Activated CD4-positive, alpha-beta T cell treated with anti-CD3 and anti-CD28 coated beads, Interleukin-2, amount 10 ng/mL, durations not matched to agents 7 days and 5 days (primary cell): ENCODE measurements at regions not wholly inside any gene's neighbourhood (a gene's known extent, or its start where the extent isn't known, plus 50 kb on each side); places are given as distances from the start of the nearest gene placed in this dataset.
"Not testable (repeated sequence)": the region's sequence is repeated elsewhere in the genome, so short reads cannot be mapped to it uniquely, and the experiment has no call there.

ENCODE experiments used
- CTCF ChIA-PET: fragments of 350-600 bp; sonication (Branson Sonifier 250); formaldehyde crosslinking; loops from one replicate; lab custom pipeline; 2021; ENCODE audit warnings: antibody characterized with exemption; lab: Charles Lee
- POLR2A ChIA-PET: fragments of 350-600 bp; sonication (Branson Sonifier 250); formaldehyde crosslinking; loops from one replicate; lab custom pipeline; 2021; ENCODE audit warnings: antibody characterized with exemption; lab: Charles Lee
- DNase-seq: peaks from one replicate; pipeline ENCODE4 v3.0.0-alpha.2; 2020
- H3K27ac Mint-ChIP-seq: one replicate; pipeline ENCODE4 v1.8.0; 2021; ENCODE audit warnings: mild to moderate bottlenecking, moderate library complexity, mixed read lengths
- H3K27me3 Mint-ChIP-seq: one replicate; pipeline ENCODE4 v1.8.0; 2021; ENCODE audit warnings: mixed read lengths
- H3K36me3 Mint-ChIP-seq: one replicate; pipeline ENCODE4 v1.8.0; 2021; ENCODE audit warnings: low read depth, mixed read lengths
- H3K4me1 Mint-ChIP-seq: one replicate; pipeline ENCODE4 v1.8.0; 2021; ENCODE audit warnings: mixed read lengths
- H3K4me3 Mint-ChIP-seq: one replicate; pipeline ENCODE4 v1.8.0; 2021; ENCODE audit warnings: mild to moderate bottlenecking, moderate library complexity, mixed read lengths
- H3K9me3 Mint-ChIP-seq: one replicate; pipeline ENCODE4 v1.8.0; 2021; ENCODE audit warnings: mixed read lengths

DNA sequence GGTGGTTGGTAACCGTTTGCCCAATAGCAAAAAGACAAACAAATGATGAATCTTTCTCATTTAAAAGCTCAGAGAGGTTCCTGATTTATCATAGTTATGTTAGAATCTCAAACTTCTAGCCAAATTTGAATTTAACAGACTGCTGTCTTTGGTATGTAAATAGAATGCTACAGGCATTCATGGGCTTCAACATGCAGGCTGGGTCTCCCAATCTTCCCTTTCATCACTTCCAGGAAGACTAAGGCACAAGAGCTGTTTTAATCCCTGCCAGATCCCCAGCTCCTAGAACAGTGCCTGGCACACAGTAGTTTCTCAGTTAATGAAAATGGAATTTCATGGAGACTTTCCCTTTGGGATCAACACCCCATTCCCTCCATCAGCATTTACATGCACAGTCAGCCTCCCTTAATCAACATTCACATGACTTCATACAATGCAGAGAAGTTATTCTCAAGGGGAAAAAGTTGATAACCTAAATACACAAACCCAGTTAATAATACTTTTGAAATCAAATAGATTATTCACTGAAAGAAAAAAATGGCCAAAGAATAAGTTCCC, 107.6 kb upstream of the C1QTNF7 start:
- no peaks in the 10 kb centered on the region for H3K9me3 Mint-ChIP-seq
- ChIA-PET POLR2A (no interaction called here), CTCF (no interaction called here)
- H3K27ac Mint-ChIP-seq, result no peak overlapping the region
- H3K4me3 Mint-ChIP-seq, result no peak overlapping the region
- H3K4me1 Mint-ChIP-seq, result no peaks in the 10 kb centered on the region
- DNase-seq, result no peak
- peaks cover 6% of the 10 kb centered on the region for H3K27me3 Mint-ChIP-seq
- no peaks in the 10 kb centered on the region for H3K36me3 Mint-ChIP-seq

- ChIA-PET POLR2A (no interaction called here), CTCF (no interaction called here)
- no peaks in the 10 kb centered on the region for H3K4me1 Mint-ChIP-seq
- H3K36me3 Mint-ChIP-seq, result no peaks in the 10 kb centered on the region
- H3K27me3 Mint-ChIP-seq, result peaks cover 6% of the 10 kb centered on the region
- no peak overlapping the region for H3K4me3 Mint-ChIP-seq
- H3K27ac Mint-ChIP-seq, result no peak overlapping the region
- DNase-seq, result no peak
- H3K9me3 Mint-ChIP-seq, result no peaks in the 10 kb centered on the region
These were observed 105.8 kb upstream of the C1QTNF7 start for GRCh38 chr4:15322006-15322405.

GRCh38 chr4:15325987-15326386, 101.8 kb upstream of the C1QTNF7 start:
- no peaks in the 10 kb centered on the region for H3K4me1 Mint-ChIP-seq
- no peaks in the 10 kb centered on the region for H3K36me3 Mint-ChIP-seq
- H3K9me3 Mint-ChIP-seq, result no peaks in the 10 kb centered on the region
- no peak overlapping the region for H3K27ac Mint-ChIP-seq
- peaks cover 2% of the 10 kb centered on the region for H3K27me3 Mint-ChIP-seq
- ChIA-PET CTCF (no interaction called here), POLR2A (no interaction called here)
- H3K4me3 Mint-ChIP-seq, result no peak overlapping the region
- no peak for DNase-seq

DNA sequence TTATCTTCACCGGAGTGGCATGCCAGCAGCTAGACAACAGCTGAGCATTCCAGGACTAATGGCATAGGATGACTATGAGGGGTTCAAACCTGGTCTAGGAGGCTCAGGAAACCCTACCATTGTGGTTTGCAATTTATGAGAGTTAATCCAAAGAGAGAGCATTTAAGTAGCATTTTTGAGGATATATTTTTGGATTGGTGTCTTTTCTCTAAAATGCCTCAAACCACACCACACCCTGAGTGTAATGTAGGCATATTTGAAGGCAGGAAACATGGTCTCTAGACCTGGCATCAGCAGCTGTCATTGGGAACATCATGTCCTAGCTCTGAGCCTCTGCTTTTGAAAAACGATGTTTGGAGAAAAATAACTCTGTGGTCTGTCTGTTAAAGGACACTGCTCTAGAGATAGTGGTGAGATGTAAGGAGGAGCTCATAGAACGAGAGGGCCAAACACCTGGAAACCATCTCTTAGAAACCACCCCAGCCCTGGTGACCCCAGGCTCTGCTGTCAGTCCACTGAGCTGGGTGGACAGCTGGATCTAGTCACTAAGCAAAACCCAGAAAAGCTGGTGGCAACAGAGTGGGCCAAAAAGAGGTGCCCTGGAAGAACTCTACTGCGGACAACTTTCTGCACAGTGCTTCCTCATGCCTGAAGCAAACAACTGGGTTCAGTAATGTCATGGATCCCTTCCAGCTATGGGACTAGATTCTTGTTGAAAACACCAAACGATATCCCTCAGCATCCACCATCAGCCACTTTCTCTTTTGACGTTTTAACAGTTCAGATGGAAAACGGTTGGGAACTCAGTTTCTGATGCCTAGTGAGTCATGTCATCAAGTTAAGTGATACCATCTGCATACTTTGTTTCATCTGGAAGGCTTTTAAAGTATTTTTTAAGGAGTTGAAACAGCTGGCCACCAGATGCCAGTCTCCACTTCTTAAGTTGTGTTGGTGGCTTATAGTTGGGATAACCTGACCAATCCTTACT, 100.2 kb upstream of the C1QTNF7 start:
- ChIA-PET CTCF (interaction anchor here (1.0 kb wide), 1 partner anchor 29 kb away, joined by 3 read pairs; no protein-coding TSS in a partner anchor), POLR2A (interaction anchor here (0.6 kb wide), 1 partner anchor 395 kb away, joined by 3 read pairs; no protein-coding TSS in a partner anchor)
- H3K27ac Mint-ChIP-seq, result no peak overlapping the region
- no peak overlapping the region for H3K4me3 Mint-ChIP-seq
- no peak for DNase-seq
- no peaks in the 10 kb centered on the region for H3K4me1 Mint-ChIP-seq
- no peaks in the 10 kb centered on the region for H3K36me3 Mint-ChIP-seq
- peaks cover 3% of the 10 kb centered on the region for H3K9me3 Mint-ChIP-seq
- H3K27me3 Mint-ChIP-seq, result peaks cover 2% of the 10 kb centered on the region

- ChIA-PET CTCF (no interaction called here), POLR2A (no interaction called here)
- H3K36me3 Mint-ChIP-seq, result no peaks in the 10 kb centered on the region
- no peaks in the 10 kb centered on the region for H3K4me1 Mint-ChIP-seq
- peaks cover 2% of the 10 kb centered on the region for H3K27me3 Mint-ChIP-seq
- H3K27ac Mint-ChIP-seq, result no peak overlapping the region
- peaks cover 3% of the 10 kb centered on the region for H3K9me3 Mint-ChIP-seq
- H3K4me3 Mint-ChIP-seq, result no peak overlapping the region
- no peak for DNase-seq
These were observed 95.9 kb upstream of the C1QTNF7 start for GRCh38 chr4:15331930-15332329.

GRCh38 chr4:15332377-15332776, 95.5 kb upstream of the C1QTNF7 start:
- H3K36me3 Mint-ChIP-seq, result no peaks in the 10 kb centered on the region

DNA sequence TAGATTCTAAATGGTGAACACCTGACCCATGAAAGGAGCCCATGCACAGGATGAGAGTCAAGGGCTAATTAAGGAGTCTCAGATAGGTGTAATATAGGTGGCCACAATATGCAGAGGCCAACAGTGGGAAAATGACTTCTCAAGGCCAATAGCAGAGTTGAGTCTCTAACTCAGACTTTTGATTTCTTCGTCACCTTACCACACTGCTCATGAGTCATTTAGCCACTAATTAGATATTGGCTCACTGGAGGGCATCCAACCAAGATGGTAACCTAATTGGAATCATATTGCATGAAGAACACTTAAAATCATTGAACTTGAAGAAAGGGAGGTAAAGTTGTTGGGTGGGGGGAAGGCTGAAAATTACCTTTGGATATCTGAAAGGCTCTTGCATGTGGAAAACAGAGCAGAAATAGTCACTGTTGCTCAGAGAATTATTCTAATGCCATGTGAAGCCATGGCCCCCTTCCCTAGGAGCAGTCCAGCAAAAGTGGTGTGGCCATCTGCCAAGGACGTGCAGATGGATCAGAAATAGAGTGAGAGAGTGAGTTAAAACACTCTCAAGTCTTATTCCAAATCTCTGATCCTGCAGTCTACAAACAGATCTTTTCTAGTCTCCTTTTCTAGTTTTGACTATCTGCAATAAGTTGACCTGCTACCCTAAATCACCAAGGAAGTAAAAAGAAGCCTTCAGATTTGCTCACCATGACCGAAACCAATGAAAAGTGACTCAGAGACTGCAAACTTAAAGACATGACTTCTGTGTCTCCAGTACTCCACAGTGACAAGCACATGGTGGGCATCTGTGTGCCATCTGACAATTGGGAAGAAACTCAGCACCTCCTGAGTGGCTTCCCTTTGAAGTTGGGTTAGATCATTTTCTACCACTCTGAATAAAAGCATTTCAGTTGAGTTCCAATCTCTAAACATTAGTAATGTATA, 93.9 kb upstream of the C1QTNF7 start:
- ChIA-PET POLR2A (no interaction called here), CTCF (no interaction called here)
- no peak overlapping the region for H3K27ac Mint-ChIP-seq
- DNase-seq, result no peak
- no peaks in the 10 kb centered on the region for H3K36me3 Mint-ChIP-seq
- no peaks in the 10 kb centered on the region for H3K4me1 Mint-ChIP-seq
- peaks cover 6% of the 10 kb centered on the region for H3K9me3 Mint-ChIP-seq
- H3K4me3 Mint-ChIP-seq, result no peak overlapping the region
- peaks cover under 1% of the 10 kb centered on the region for H3K27me3 Mint-ChIP-seq

More at GRCh38 chr4:15332377-15332776, 95.5 kb upstream of the C1QTNF7 start:
- no peak overlapping the region for H3K4me3 Mint-ChIP-seq
- peaks cover 2% of the 10 kb centered on the region for H3K27me3 Mint-ChIP-seq
- no peak for DNase-seq
- H3K9me3 Mint-ChIP-seq, result peaks cover 5% of the 10 kb centered on the region
- no peaks in the 10 kb centered on the region for H3K4me1 Mint-ChIP-seq
- POLR2A ChIA-PET, result no interaction called here
- CTCF ChIA-PET, result no interaction called here
- H3K27ac Mint-ChIP-seq, result no peak overlapping the region

GRCh38 chr4:15336410-15337167, 91.2 kb upstream of the C1QTNF7 start:
- Mint-ChIP-seq H3K9me3 (peaks cover 5% of the 10 kb centered on the region), H3K4me1 (no peaks in the 10 kb centered on the region), H3K36me3 (no peaks in the 10 kb centered on the region), H3K27ac (no peak overlapping the region), H3K27me3 (no peaks in the 10 kb centered on the region), H3K4me3 (no peak overlapping the region)
- ChIA-PET POLR2A (no interaction called here), CTCF (interaction anchor here (0.6 kb wide), 1 partner anchor 31 kb away, joined by 3 read pairs; no protein-coding TSS in a partner anchor)
- DNase-seq, result no peak

DNA sequence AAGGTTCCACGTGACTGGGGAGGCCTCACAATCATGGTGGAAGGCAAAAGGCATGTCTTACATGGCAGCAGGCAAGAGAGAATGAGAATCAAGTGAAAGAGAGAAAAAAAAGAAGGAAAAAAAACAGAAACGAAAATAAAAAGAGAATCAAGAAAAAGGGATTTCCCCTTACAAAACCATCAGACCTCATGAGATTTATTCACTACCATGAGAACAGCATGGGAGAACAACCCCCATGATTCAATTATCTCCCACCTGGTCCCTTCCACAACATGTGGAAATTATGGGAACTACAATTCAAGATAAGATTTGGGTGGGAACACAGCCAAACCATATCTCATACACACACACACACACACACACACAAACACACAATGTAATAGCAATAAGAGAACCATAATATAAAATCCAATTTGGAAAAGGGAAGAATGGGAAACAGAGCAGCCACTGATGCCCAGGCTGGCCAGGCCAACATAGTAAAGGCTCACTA, 90.6 kb upstream of the C1QTNF7 start:
- H3K4me3 Mint-ChIP-seq, H3K9me3 Mint-ChIP-seq, H3K36me3 Mint-ChIP-seq, H3K27me3 Mint-ChIP-seq, H3K27ac Mint-ChIP-seq, POLR2A ChIA-PET, DNase-seq, H3K4me1 Mint-ChIP-seq, CTCF ChIA-PET: not testable (repeated sequence)

GRCh38 chr4:15339737-15340136, 88.1 kb upstream of the C1QTNF7 start:
- ChIA-PET CTCF (interaction anchor here (0.7 kb wide), 1 partner anchor 60 kb away, joined by 4 read pairs; no protein-coding TSS in a partner anchor), POLR2A (no interaction called here)
- Mint-ChIP-seq H3K36me3 (no peaks in the 10 kb centered on the region), H3K4me1 (no peaks in the 10 kb centered on the region), H3K27me3 (no peaks in the 10 kb centered on the region), H3K9me3 (peaks cover 3% of the 10 kb centered on the region), H3K4me3 (no peak overlapping the region), H3K27ac (no peak overlapping the region)
- no peak for DNase-seq

GRCh38 chr4:15340332-15340731, 87.5 kb upstream of the C1QTNF7 start:
- CTCF ChIA-PET, result no interaction called here
- Mint-ChIP-seq H3K36me3 (no peaks in the 10 kb centered on the region), H3K4me3 (no peak overlapping the region), H3K27ac (no peak overlapping the region), H3K9me3 (peaks cover 3% of the 10 kb centered on the region), H3K27me3 (no peaks in the 10 kb centered on the region), H3K4me1 (no peaks in the 10 kb centered on the region)
- DNase-seq, result no peak
- POLR2A ChIA-PET, result no interaction called here
